ENCODE measurements at regions not wholly inside any gene's neighbourhood (a gene's known extent, or its start where the extent isn't known, plus 50 kb on each side); places are given as distances from the start of the nearest gene placed in this dataset.
A peak's percentile ranks its signal among the peaks of the same experiment; 100 is the strongest.

GRCh38 chr11:91230647-91231046, 994.0 kb upstream of the FAT3 start:
- no peak for TF ChIP-seq CTCF (IDR thresholded peaks at IDR 0.05; ENCODE audit: insufficient read depth, low read depth, low read length, missing control alignments)
- H3K4me3 ChIP-seq (ENCODE audit: low read length): no peak overlapping the region
- no peak for DNase-seq (ENCODE audit: low read depth)

- no peak overlapping the region for H3K4me3 ChIP-seq (ENCODE audit: low read length)
- DNase-seq (ENCODE audit: low read depth): no peak
- TF ChIP-seq CTCF (IDR thresholded peaks at IDR 0.05; ENCODE audit: insufficient read depth, low read depth, low read length, missing control alignments): no peak
Observed at GRCh38 chr11:91222830-91223229, 1000.0 kb upstream of the CHORDC1 start.

GRCh38 chr11:91220476-91221202, 997.8 kb upstream of the CHORDC1 start:
- peak; percentile 95 for DNase-seq (ENCODE audit: low read depth)

GRCh38 chr11:91219535-91219934, 996.7 kb upstream of the CHORDC1 start:
- peak; percentile 14 for DNase-seq (ENCODE audit: low read depth)
- H3K4me3 ChIP-seq (ENCODE audit: low read length): no peak overlapping the region
- no peak for TF ChIP-seq CTCF (IDR thresholded peaks at IDR 0.05; ENCODE audit: insufficient read depth, low read depth, low read length, missing control alignments)

More at GRCh38 chr11:91220476-91221202, 997.8 kb upstream of the CHORDC1 start:
- no peak for TF ChIP-seq CTCF (IDR thresholded peaks at IDR 0.05; ENCODE audit: insufficient read depth, low read depth, low read length, missing control alignments)
- no peak overlapping the region for H3K4me3 ChIP-seq (ENCODE audit: low read length)

GRCh38 chr11:91209751-91210150, 986.9 kb upstream of the CHORDC1 start:
- no peak overlapping the region for H3K4me3 ChIP-seq (ENCODE audit: low read length)
- TF ChIP-seq CTCF (IDR thresholded peaks at IDR 0.05; ENCODE audit: insufficient read depth, low read depth, low read length, missing control alignments): no peak
- no peak for DNase-seq (ENCODE audit: low read depth)

- no peak for TF ChIP-seq CTCF (IDR thresholded peaks at IDR 0.05; ENCODE audit: insufficient read depth, low read depth, low read length, missing control alignments)
- no peak overlapping the region for H3K4me3 ChIP-seq (ENCODE audit: low read length)
- no peak for DNase-seq (ENCODE audit: low read depth)
Observed at GRCh38 chr11:91209306-91209705, 986.5 kb upstream of the CHORDC1 start.

GRCh38 chr11:91199866-91200265, 977.0 kb upstream of the CHORDC1 start:
- DNase-seq (ENCODE audit: low read depth): no peak
- no peak overlapping the region for H3K4me3 ChIP-seq (ENCODE audit: low read length)
- no peak for TF ChIP-seq CTCF (IDR thresholded peaks at IDR 0.05; ENCODE audit: insufficient read depth, low read depth, low read length, missing control alignments)

Measured in epithelial cell of esophagus (primary cell).